SU-DHL-6 (cell line): ENCODE measurements at regions not wholly inside any gene's neighbourhood (a gene's known extent, or its start where the extent isn't known, plus 50 kb on each side); places are given as distances from the start of the nearest gene placed in this dataset.

Source experiments
- H2AFZ ChIP-seq: fragments of 200-600 bp; sonication (generic); 2 replicates; pipeline ENCODE4 v1.6.1; 2014; ENCODE audit warnings: low read depth, mild to moderate bottlenecking, moderate library complexity, mixed read lengths, antibody characterized with exemption, low read length; ENCODE audit not compliant: severe bottlenecking
- H3F3A ChIP-seq: fragments of 200-600 bp; shearing (Covaris generic); 2 replicates; pipeline ENCODE4 v1.6.0; 2016; ENCODE audit warnings: antibody characterized with exemption, mild to moderate bottlenecking; ENCODE audit not compliant: insufficient read depth
- H3K27ac ChIP-seq: fragments of 200-600 bp; sonication (generic); 2 replicates; pipeline ENCODE4 v1.5.1; 2016; ENCODE audit warnings: low read depth, mild to moderate bottlenecking, low read length, moderate library complexity, mixed read lengths
- H3K27me3 ChIP-seq: fragments of 200-600 bp; sonication (generic), shearing (Covaris generic); 2 replicates; pipeline ENCODE4 v1.6.0; 2014; ENCODE audit warnings: mild to moderate bottlenecking, low read length
- H3K36me3 ChIP-seq: fragments of 200-600 bp; sonication (generic); 2 replicates; pipeline ENCODE4 v1.6.1; 2014; ENCODE audit warnings: mild to moderate bottlenecking, low read length, mixed read lengths
- H3K4me2 ChIP-seq: fragments of 300-600, 200-600 bp; shearing (Covaris generic), sonication (generic); 2 replicates; pipeline ENCODE4 v1.6.0; 2014; ENCODE audit warnings: low read length, low read depth, mild to moderate bottlenecking; ENCODE audit not compliant: poor library complexity, severe bottlenecking
- H3K4me3 ChIP-seq: fragments of 200-600 bp; sonication (generic); 2 replicates; pipeline ENCODE4 v1.5.1; 2014; ENCODE audit warnings: antibody characterized with exemption, low read length, mild to moderate bottlenecking, mixed read lengths; ENCODE audit not compliant: insufficient read depth, poor library complexity, severe bottlenecking
- H3K79me2 ChIP-seq: fragments of 200-600 bp; sonication (generic); 2 replicates; pipeline ENCODE4 v1.6.1; 2014; ENCODE audit warnings: mild to moderate bottlenecking, low read length, moderate library complexity; ENCODE audit not compliant: insufficient read depth
- H3K9ac ChIP-seq: fragments of 200-600 bp; sonication (generic); 2 replicates; pipeline ENCODE4 v1.7.0; 2014; ENCODE audit warnings: mild to moderate bottlenecking, low read length
- H3K9me2 ChIP-seq: fragments of 200-600 bp; sonication (generic); replicated peaks from 2 replicates; pipeline ENCODE4 v1.6.1; 2014; ENCODE audit warnings: low read length; ENCODE audit not compliant: insufficient read depth
- H3K9me3 ChIP-seq: fragments of 200-600 bp; sonication (generic); 2 replicates; pipeline ENCODE4 v1.6.1; 2014; ENCODE audit warnings: low read length, mixed read lengths; ENCODE audit not compliant: insufficient read depth
- H4K20me1 ChIP-seq: fragments of 200-600 bp; sonication (generic); 2 replicates; pipeline ENCODE4 v1.6.1; 2014; ENCODE audit warnings: low read depth, mild to moderate bottlenecking, antibody characterized with exemption, low read length, moderate library complexity, mixed read lengths
- CTCF ChIP-seq: fragments of 200-600 bp; sonication (generic); IDR thresholded peaks from one replicate; pipeline ENCODE4 v1.5.1; 2017; ENCODE audit warnings: antibody characterized with exemption, mild to moderate bottlenecking, low read length, moderate library complexity; ENCODE audit not compliant: insufficient read depth, poor library complexity, severe bottlenecking
- EZH2phosphoT487 ChIP-seq: fragments of 200-600 bp; sonication (generic), shearing (Covaris generic); conservative IDR thresholded peaks from 2 replicates; pipeline ENCODE4 v1.6.1; 2018; ENCODE audit warnings: mild to moderate bottlenecking, antibody characterized with exemption, low read length, moderate library complexity, mixed read lengths

- no peaks in the 10 kb centered on the region for H3K9me3 ChIP-seq
- no peaks in the 10 kb centered on the region for H4K20me1 ChIP-seq
- 0 out of 2 replicates have a peak, but pooled peaks cover 3% of the 10 kb centered on the region for H3K9me2 ChIP-seq
- no peaks in the 10 kb centered on the region for H3K27me3 ChIP-seq
- no peak overlapping the region for H3K4me2 ChIP-seq
- H3K79me2 ChIP-seq = no peaks in the 10 kb centered on the region
- no peaks in the 10 kb centered on the region for H3F3A ChIP-seq
- H3K36me3 ChIP-seq = no peaks in the 10 kb centered on the region
- H3K27ac ChIP-seq = no peak overlapping the region
- no peak overlapping the region for H3K4me3 ChIP-seq
- H2AFZ ChIP-seq = no peak overlapping the region
- H3K9ac ChIP-seq = no peak overlapping the region
- TF ChIP-seq CTCF (no peak), EZH2phosphoT487 (no peak)
These were observed 530.9 kb upstream of the TYRP1 start for GRCh38 chr9:12162181-12162815.

DNA sequence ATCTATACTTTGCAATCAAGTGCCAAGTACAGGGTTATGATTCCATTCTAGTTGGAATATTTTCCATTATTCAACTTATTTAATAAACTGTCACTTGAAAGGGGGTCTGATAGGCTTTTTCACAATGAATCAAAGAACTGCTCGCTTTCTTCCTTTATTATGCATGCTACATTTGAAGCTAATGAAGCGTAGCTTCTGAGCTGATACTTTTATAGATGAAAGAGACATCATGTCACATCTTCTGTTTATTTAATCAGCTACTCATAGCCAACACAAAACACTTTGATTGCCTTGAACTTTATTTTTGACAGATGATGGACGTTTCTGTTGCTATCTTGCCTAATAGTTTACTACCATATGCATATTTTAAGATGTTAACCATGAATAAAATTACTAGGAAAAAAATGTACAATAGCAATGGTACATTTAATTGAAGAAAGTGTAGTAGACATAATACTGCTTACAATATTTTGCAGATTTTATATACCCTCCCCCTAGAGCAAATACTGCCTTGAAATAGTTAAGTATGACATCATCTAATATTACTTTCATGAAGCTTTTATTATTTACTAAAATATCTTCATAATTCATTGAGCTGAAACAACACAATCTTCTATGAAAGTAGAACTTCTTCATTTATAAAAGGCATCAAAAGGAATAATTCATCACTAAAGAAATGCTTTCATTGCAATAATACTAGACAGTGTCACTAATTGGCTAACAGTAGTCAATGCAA, 529.3 kb upstream of the TYRP1 start:
- no peak overlapping the region for H3K4me2 ChIP-seq
- H3K9ac ChIP-seq = no peak overlapping the region
- no peak overlapping the region for H3K27ac ChIP-seq
- H3K27me3 ChIP-seq = no peaks in the 10 kb centered on the region
- H3K9me3 ChIP-seq = no peaks in the 10 kb centered on the region
- no peak overlapping the region for H2AFZ ChIP-seq
- H3F3A ChIP-seq = no peaks in the 10 kb centered on the region
- no peaks in the 10 kb centered on the region for H3K79me2 ChIP-seq
- H3K36me3 ChIP-seq = no peaks in the 10 kb centered on the region
- H3K9me2 ChIP-seq = 0 out of 2 replicates have a peak, but pooled peaks cover 3% of the 10 kb centered on the region
- TF ChIP-seq EZH2phosphoT487 = no peak
- no peak for TF ChIP-seq CTCF
- no peak overlapping the region for H3K4me3 ChIP-seq
- H4K20me1 ChIP-seq = no peaks in the 10 kb centered on the region

DNA sequence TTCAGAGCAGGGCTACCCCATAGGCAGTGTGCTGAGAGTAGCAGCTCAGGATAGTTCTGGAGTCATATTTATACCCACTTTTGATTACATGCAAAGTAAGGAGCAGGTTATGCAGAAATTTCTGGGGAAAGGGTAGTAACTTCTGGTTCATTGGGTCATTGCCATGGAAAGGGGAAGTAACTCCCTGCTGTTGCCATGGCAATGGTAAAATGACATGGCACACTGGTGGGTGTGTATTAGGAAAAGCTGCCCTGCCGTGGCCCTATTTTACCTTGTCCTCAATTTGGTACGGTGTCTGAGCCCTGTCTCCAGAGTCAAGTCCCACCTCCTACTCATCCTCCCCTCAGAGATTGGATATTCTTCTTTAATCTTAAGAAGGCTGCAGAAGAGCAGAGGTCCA, 526.7 kb upstream of the TYRP1 start:
- no peaks in the 10 kb centered on the region for H4K20me1 ChIP-seq
- no peak overlapping the region for H2AFZ ChIP-seq
- H3K9ac ChIP-seq = no peak overlapping the region
- TF ChIP-seq EZH2phosphoT487 = no peak
- TF ChIP-seq CTCF = no peak
- H3K36me3 ChIP-seq = no peaks in the 10 kb centered on the region
- no peaks in the 10 kb centered on the region for H3K9me3 ChIP-seq
- 0 out of 2 replicates have a peak, but pooled peaks cover 3% of the 10 kb centered on the region for H3K9me2 ChIP-seq
- H3K79me2 ChIP-seq = no peaks in the 10 kb centered on the region
- no peak overlapping the region for H3K4me3 ChIP-seq
- H3K4me2 ChIP-seq = no peak overlapping the region
- no peak overlapping the region for H3K27ac ChIP-seq
- H3F3A ChIP-seq = no peaks in the 10 kb centered on the region
- no peaks in the 10 kb centered on the region for H3K27me3 ChIP-seq
